SH-SY5Y (cell line): ENCODE measurements at regions not wholly inside any gene's neighbourhood (a gene's known extent, or its start where the extent isn't known, plus 50 kb on each side); places are given as distances from the start of the nearest gene placed in this dataset.

Source experiments
- GATA2 ChIP-seq: IDR thresholded peaks from 2 replicates; pipeline ENCODE4 v1.6.1; 2011; ENCODE audit warnings: mild to moderate bottlenecking, low read depth, low read length
- GATA3 ChIP-seq: IDR thresholded peaks from 2 replicates; pipeline ENCODE4 v1.6.1; 2011; ENCODE audit warnings: low read depth, mild to moderate bottlenecking, low read length, moderate library complexity

GRCh38 chr16:49972280-49972679 lies 52.7 kb upstream of the CNEP1R1 start:
- TF ChIP-seq GATA2 = no peak
- TF ChIP-seq GATA3 = no peak
